GM23248 (cell line): ENCODE measurements at regions not wholly inside any gene's neighbourhood (a gene's known extent, or its start where the extent isn't known, plus 50 kb on each side); places are given as distances from the start of the nearest gene placed in this dataset.

ENCODE experiments used
- DNase-seq: peaks from one replicate; pipeline ENCODE4 v3.0.0-alpha.2; 2015
- H2AFZ ChIP-seq: fragments of 200-600 bp; sonication (generic); 2 replicates; pipeline ENCODE4 v1.6.1; 2016; ENCODE audit warnings: antibody characterized with exemption
- H3F3A ChIP-seq: fragments of 200-600 bp; sonication (generic); 2 replicates; pipeline ENCODE4 v1.6.1; 2016; ENCODE audit warnings: mild to moderate bottlenecking, antibody characterized with exemption, mixed run types; ENCODE audit not compliant: insufficient read depth
- H3K27ac ChIP-seq: fragments of 200-600 bp; sonication (generic); 2 replicates; pipeline ENCODE4 v1.5.1; 2016; ENCODE audit warnings: mild to moderate bottlenecking
- H3K27me3 ChIP-seq: fragments of 200-600 bp; sonication (generic); replicated peaks from 2 replicates; pipeline ENCODE4 v1.6.1; 2016; ENCODE audit warnings: mild to moderate bottlenecking; ENCODE audit not compliant: insufficient read depth
- H3K36me3 ChIP-seq: fragments of 200-600 bp; sonication (generic); 2 replicates; pipeline ENCODE4 v1.6.1; 2016; ENCODE audit warnings: low read depth, mild to moderate bottlenecking
- H3K4me1 ChIP-seq: fragments of 200-600 bp; sonication (generic); 2 replicates; pipeline ENCODE4 v1.6.1; 2016; ENCODE audit warnings: mild to moderate bottlenecking; ENCODE audit not compliant: insufficient read depth
- H3K4me2 ChIP-seq: fragments of 200-600 bp; sonication (generic); one replicate; pipeline ENCODE4 v1.6.1; 2016; ENCODE audit warnings: mild to moderate bottlenecking; ENCODE audit not compliant: unreplicated experiment
- H3K4me3 ChIP-seq: fragments of 200-600 bp; sonication (generic); 2 replicates; pipeline ENCODE4 v1.5.1; 2016; ENCODE audit warnings: mild to moderate bottlenecking
- H3K79me2 ChIP-seq: fragments of 200-600 bp; sonication (generic); 2 replicates; pipeline ENCODE4 v1.6.1; 2016; ENCODE audit warnings: mild to moderate bottlenecking; ENCODE audit not compliant: insufficient read depth
- H3K9ac ChIP-seq: fragments of 200-600 bp; sonication (generic); 2 replicates; pipeline ENCODE4 v1.6.1; 2016; ENCODE audit warnings: mild to moderate bottlenecking
- H3K9me2 ChIP-seq: fragments of 200-600 bp; sonication (generic); 2 replicates; pipeline ENCODE4 v1.6.1; 2016; ENCODE audit warnings: mixed run types, mild to moderate bottlenecking, moderate library complexity; ENCODE audit not compliant: insufficient read depth
- H3K9me3 ChIP-seq: fragments of 200-600 bp; sonication (generic); one replicate; pipeline ENCODE4 v1.6.1; 2017; ENCODE audit warnings: low read depth
- H4K20me1 ChIP-seq: fragments of 200-600 bp; sonication (generic); 2 replicates; pipeline ENCODE4 v1.6.0; 2016; ENCODE audit not compliant: insufficient read depth
- EZH2 ChIP-seq: fragments of 200-600 bp; sonication (generic); IDR thresholded peaks from 2 replicates; pipeline ENCODE4 v1.6.1; 2018; ENCODE audit warnings: antibody characterized with exemption, mild to moderate bottlenecking; ENCODE audit not compliant: insufficient read depth, poor library complexity, severe bottlenecking
- EZH2phosphoT487 ChIP-seq: fragments of 200-600 bp; sonication (generic); IDR thresholded peaks from 2 replicates; pipeline ENCODE4 v1.6.1; 2018; ENCODE audit warnings: antibody characterized with exemption, moderate library complexity, mild to moderate bottlenecking, low read depth; ENCODE audit not compliant: insufficient read depth
- WGBS, 2 experiments: methylation state at CpG; one replicate each; pipeline ENCODE4 v1.1.6; 2015 to 2017; ENCODE audit warnings: low lambda C conversion rate in 2 of 2, low coverage in 1 of 2; ENCODE audit errors: missing lambda C conversion rate in 2 of 2; 5-methylcytosine and 5-hydroxymethylcytosine counted together
- in situ Hi-C: fragments of 300-500 bp; cut with MboI; formaldehyde crosslinking; loops from 2 replicates; pipeline ENCODE4 v1.15.0; 2020

- no peak overlapping the region for H3K4me2 ChIP-seq
- no peaks in the 10 kb centered on the region for H3K36me3 ChIP-seq
- H3K9ac ChIP-seq, result no peak overlapping the region
- H3K4me1 ChIP-seq, result no peaks in the 10 kb centered on the region
- no peak overlapping the region for H3K27ac ChIP-seq
- no peaks in the 10 kb centered on the region for H4K20me1 ChIP-seq
- H3F3A ChIP-seq, result no peaks in the 10 kb centered on the region
- H3K27me3 ChIP-seq, result no peaks in the 10 kb centered on the region
- no peak for DNase-seq
- TF ChIP-seq EZH2phosphoT487 (no peak), EZH2 (no peak)
- no peaks in the 10 kb centered on the region for H3K79me2 ChIP-seq
- H3K9me3 ChIP-seq, result no peaks in the 10 kb centered on the region
- WGBS, 2 experiments, result 76 to 77% methylated on average over 5 of the region's 5 CpGs
- no peak overlapping the region for H2AFZ ChIP-seq
- in situ Hi-C loops, result no loop called here
- no peak overlapping the region for H3K4me3 ChIP-seq
- H3K9me2 ChIP-seq, result no peaks in the 10 kb centered on the region
These were observed 102.1 kb downstream of the TMEM170B start for GRCh38 chr6:11639376-11640235.

GRCh38 chr6:11640486-11640885 is 102.9 kb downstream of the TMEM170B start:
- TF ChIP-seq EZH2, result no peak
- no peak for TF ChIP-seq EZH2phosphoT487
- Histone ChIP-seq H3K9me3 (no peaks in the 10 kb centered on the region), H3K9me2 (no peaks in the 10 kb centered on the region), H3K36me3 (no peaks in the 10 kb centered on the region), H4K20me1 (no peaks in the 10 kb centered on the region), H3K4me2 (no peak overlapping the region), H3K4me3 (no peak overlapping the region), H3K27me3 (no peaks in the 10 kb centered on the region), H3F3A (no peaks in the 10 kb centered on the region), H3K27ac (no peak overlapping the region), H3K4me1 (no peaks in the 10 kb centered on the region), H3K9ac (no peak overlapping the region), H3K79me2 (no peaks in the 10 kb centered on the region), H2AFZ (no peak overlapping the region)
- in situ Hi-C loops, result no loop called here
- DNase-seq, result no peak
- 87 to 89% methylated on average over 1 of the region's 1 CpG for whole genome bisulfite sequencing, 2 experiments

GRCh38 chr6:11644071-11644470 is 106.5 kb downstream of the TMEM170B start:
- Histone ChIP-seq H3K4me2 (no peak overlapping the region), H3K79me2 (no peaks in the 10 kb centered on the region), H2AFZ (no peak overlapping the region), H3K27me3 (no peaks in the 10 kb centered on the region), H3K9me2 (no peaks in the 10 kb centered on the region), H3K27ac (no peak overlapping the region), H3F3A (no peaks in the 10 kb centered on the region), H4K20me1 (no peaks in the 10 kb centered on the region), H3K4me3 (no peak overlapping the region), H3K9ac (no peak overlapping the region), H3K9me3 (no peaks in the 10 kb centered on the region), H3K36me3 (no peaks in the 10 kb centered on the region), H3K4me1 (no peaks in the 10 kb centered on the region)
- DNase-seq, result no peak
- in situ Hi-C loops, result no loop called here
- WGBS, 2 experiments, result 83 to 93% methylated on average over 2 of the region's 2 CpGs
- no peak for TF ChIP-seq EZH2
- no peak for TF ChIP-seq EZH2phosphoT487

- Histone ChIP-seq H3K9ac (no peak overlapping the region), H3K4me2 (no peak overlapping the region), H3K9me3 (no peaks in the 10 kb centered on the region), H3K36me3 (no peaks in the 10 kb centered on the region), H3K27ac (no peak overlapping the region), H3K27me3 (no peaks in the 10 kb centered on the region), H3K9me2 (no peaks in the 10 kb centered on the region), H3K4me1 (peaks cover under 1% of the 10 kb centered on the region; the same call in 1 of the 2 replicates), H4K20me1 (no peaks in the 10 kb centered on the region), H3F3A (peaks cover 2% of the 10 kb centered on the region; the same call in 1 of the 2 replicates), H2AFZ (no peak overlapping the region), H3K4me3 (no peak overlapping the region), H3K79me2 (no peaks in the 10 kb centered on the region)
- TF ChIP-seq EZH2 (no peak), EZH2phosphoT487 (no peak)
- WGBS, 2 experiments, result 93 to 97% methylated on average over 4 of the region's 4 CpGs
- in situ Hi-C loops, result no loop called here
- no peak for DNase-seq
These were observed 107.1 kb downstream of the TMEM170B start for GRCh38 chr6:11644601-11645000.
